T-helper 1 cell treated with Interleukin-12 subunit alpha and Interleukin-12 subunit beta and Interleukin-4 antibody, amounts not matched to agents 30 μg/mL and 1 μg/mL, for 36 hours (primary cell): ENCODE measurements at regions not wholly inside any gene's neighbourhood (a gene's known extent, or its start where the extent isn't known, plus 50 kb on each side); places are given as distances from the start of the nearest gene placed in this dataset.
"Not testable (repeated sequence)": the region's sequence is repeated elsewhere in the genome, so short reads cannot be mapped to it uniquely, and the experiment has no call there.

Experiments used
- H3K27ac Mint-ChIP-seq: one replicate; pipeline ENCODE4 v1.8.0; 2021; ENCODE audit warnings: mild to moderate bottlenecking, mixed read lengths
- H3K27me3 Mint-ChIP-seq: one replicate; pipeline ENCODE4 v1.8.0; 2021; ENCODE audit warnings: low read depth, mixed read lengths
- H3K36me3 Mint-ChIP-seq: one replicate; pipeline ENCODE4 v1.8.0; 2021; ENCODE audit warnings: low read depth, mixed read lengths
- H3K4me1 Mint-ChIP-seq: one replicate; pipeline ENCODE4 v1.8.0; 2021; ENCODE audit warnings: low read depth, mixed read lengths
- H3K4me3 Mint-ChIP-seq: one replicate; pipeline ENCODE4 v1.8.0; 2021; ENCODE audit warnings: mild to moderate bottlenecking, moderate library complexity, mixed read lengths
- H3K9me3 Mint-ChIP-seq: one replicate; pipeline ENCODE4 v1.8.0; 2021; ENCODE audit warnings: mixed read lengths

GRCh38 chr2:80942766-80943165, 638.2 kb upstream of the LRRTM1 start:
- H3K27ac Mint-ChIP-seq = no peak overlapping the region
- H3K9me3 Mint-ChIP-seq = peaks cover 20% of the 10 kb centered on the region
- H3K27me3 Mint-ChIP-seq = no peaks in the 10 kb centered on the region
- no peak overlapping the region for H3K4me3 Mint-ChIP-seq
- no peaks in the 10 kb centered on the region for H3K36me3 Mint-ChIP-seq
- no peaks in the 10 kb centered on the region for H3K4me1 Mint-ChIP-seq

GRCh38 chr2:80938463-80938862, 633.9 kb upstream of the LRRTM1 start:
- no peaks in the 10 kb centered on the region for H3K27me3 Mint-ChIP-seq
- peaks cover 38% of the 10 kb centered on the region for H3K9me3 Mint-ChIP-seq
- H3K36me3 Mint-ChIP-seq = no peaks in the 10 kb centered on the region
- H3K27ac Mint-ChIP-seq = no peak overlapping the region
- H3K4me1 Mint-ChIP-seq = no peaks in the 10 kb centered on the region
- no peak overlapping the region for H3K4me3 Mint-ChIP-seq

GRCh38 chr2:80931820-80932219, 627.3 kb upstream of the LRRTM1 start:
- H3K27me3 Mint-ChIP-seq, H3K4me3 Mint-ChIP-seq, H3K27ac Mint-ChIP-seq, H3K36me3 Mint-ChIP-seq, H3K4me1 Mint-ChIP-seq: not testable (repeated sequence)
- H3K9me3 Mint-ChIP-seq = peaks cover 50% of the 10 kb centered on the region

GRCh38 chr2:80930777-80931176, 626.2 kb upstream of the LRRTM1 start:
- H3K27me3 Mint-ChIP-seq = no peaks in the 10 kb centered on the region
- H3K4me3 Mint-ChIP-seq = no peak overlapping the region
- H3K4me1 Mint-ChIP-seq = no peaks in the 10 kb centered on the region
- peaks cover 50% of the 10 kb centered on the region for H3K9me3 Mint-ChIP-seq
- H3K36me3 Mint-ChIP-seq = no peaks in the 10 kb centered on the region
- H3K27ac Mint-ChIP-seq = no peak overlapping the region

GRCh38 chr2:80926168-80926567, 621.6 kb upstream of the LRRTM1 start:
- Mint-ChIP-seq H3K27ac (no peak overlapping the region), H3K4me3 (no peak overlapping the region), H3K4me1 (no peaks in the 10 kb centered on the region), H3K9me3 (peaks cover 34% of the 10 kb centered on the region), H3K27me3 (no peaks in the 10 kb centered on the region), H3K36me3 (no peaks in the 10 kb centered on the region)

- H3K27me3 Mint-ChIP-seq = no peaks in the 10 kb centered on the region
- peaks cover 21% of the 10 kb centered on the region for H3K9me3 Mint-ChIP-seq
- no peaks in the 10 kb centered on the region for H3K36me3 Mint-ChIP-seq
- no peak overlapping the region for H3K27ac Mint-ChIP-seq
- no peaks in the 10 kb centered on the region for H3K4me1 Mint-ChIP-seq
- H3K4me3 Mint-ChIP-seq = no peak overlapping the region
Measured at GRCh38 chr2:80896576-80896975, 592.0 kb upstream of the LRRTM1 start.

GRCh38 chr2:80894486-80894885, 589.9 kb upstream of the LRRTM1 start:
- Mint-ChIP-seq H3K27me3 (no peaks in the 10 kb centered on the region), H3K27ac (no peak overlapping the region), H3K4me1 (no peaks in the 10 kb centered on the region), H3K4me3 (no peak overlapping the region), H3K36me3 (no peaks in the 10 kb centered on the region), H3K9me3 (peaks cover 18% of the 10 kb centered on the region)

- no peaks in the 10 kb centered on the region for H3K36me3 Mint-ChIP-seq
- no peaks in the 10 kb centered on the region for H3K27me3 Mint-ChIP-seq
- H3K27ac Mint-ChIP-seq = no peak overlapping the region
- H3K9me3 Mint-ChIP-seq = peaks cover 18% of the 10 kb centered on the region
- no peaks in the 10 kb centered on the region for H3K4me1 Mint-ChIP-seq
- H3K4me3 Mint-ChIP-seq = no peak overlapping the region
Measured at GRCh38 chr2:80893711-80894110, 589.2 kb upstream of the LRRTM1 start.

GRCh38 chr2:80889009-80889408, 584.5 kb upstream of the LRRTM1 start:
- Mint-ChIP-seq H3K4me1 (no peaks in the 10 kb centered on the region), H3K36me3 (no peaks in the 10 kb centered on the region), H3K27me3 (no peaks in the 10 kb centered on the region), H3K27ac (no peak overlapping the region), H3K4me3 (no peak overlapping the region), H3K9me3 (peaks cover 9% of the 10 kb centered on the region)

GRCh38 chr2:80887841-80888378, 583.4 kb upstream of the LRRTM1 start:
- H3K27ac Mint-ChIP-seq = no peak overlapping the region
- H3K36me3 Mint-ChIP-seq = no peaks in the 10 kb centered on the region
- H3K4me3 Mint-ChIP-seq = no peak overlapping the region
- no peaks in the 10 kb centered on the region for H3K27me3 Mint-ChIP-seq
- H3K9me3 Mint-ChIP-seq = peaks cover 9% of the 10 kb centered on the region
- H3K4me1 Mint-ChIP-seq = no peaks in the 10 kb centered on the region

GRCh38 chr2:80874374-80874773, 569.8 kb upstream of the LRRTM1 start:
- Mint-ChIP-seq H3K27ac (no peak overlapping the region), H3K36me3 (no peaks in the 10 kb centered on the region), H3K4me1 (no peaks in the 10 kb centered on the region), H3K27me3 (no peaks in the 10 kb centered on the region), H3K4me3 (no peak overlapping the region), H3K9me3 (peaks cover 59% of the 10 kb centered on the region)

GRCh38 chr2:80869858-80870438, 565.4 kb upstream of the LRRTM1 start:
- Mint-ChIP-seq H3K27me3 (no peaks in the 10 kb centered on the region), H3K27ac (no peak overlapping the region), H3K4me3 (no peak overlapping the region), H3K4me1 (no peaks in the 10 kb centered on the region), H3K9me3 (peaks cover 35% of the 10 kb centered on the region), H3K36me3 (no peaks in the 10 kb centered on the region)

GRCh38 chr2:80863147-80863714, 558.7 kb upstream of the LRRTM1 start:
- H3K36me3 Mint-ChIP-seq = no peaks in the 10 kb centered on the region

GRCh38 chr2:80858965-80859364, 554.4 kb upstream of the LRRTM1 start:
- no peaks in the 10 kb centered on the region for H3K36me3 Mint-ChIP-seq
- no peaks in the 10 kb centered on the region for H3K9me3 Mint-ChIP-seq
- no peak overlapping the region for H3K27ac Mint-ChIP-seq
- H3K27me3 Mint-ChIP-seq = no peaks in the 10 kb centered on the region
- H3K4me1 Mint-ChIP-seq = no peaks in the 10 kb centered on the region
- no peak overlapping the region for H3K4me3 Mint-ChIP-seq

More at GRCh38 chr2:80863147-80863714, 558.7 kb upstream of the LRRTM1 start:
- Mint-ChIP-seq H3K27ac (no peak overlapping the region), H3K9me3 (peaks cover 12% of the 10 kb centered on the region), H3K27me3 (no peaks in the 10 kb centered on the region), H3K4me1 (no peaks in the 10 kb centered on the region), H3K4me3 (no peak overlapping the region)

GRCh38 chr2:80856227-80856626, 551.7 kb upstream of the LRRTM1 start:
- Mint-ChIP-seq H3K9me3 (peaks cover 13% of the 10 kb centered on the region), H3K27me3 (no peaks in the 10 kb centered on the region), H3K4me1 (no peaks in the 10 kb centered on the region), H3K27ac (no peak overlapping the region), H3K36me3 (no peaks in the 10 kb centered on the region), H3K4me3 (no peak overlapping the region)
